ENCODE measurements at regions not wholly inside any gene's neighbourhood (a gene's known extent, or its start where the extent isn't known, plus 50 kb on each side); places are given as distances from the start of the nearest gene placed in this dataset.
"Not testable (repeated sequence)": the region's sequence is repeated elsewhere in the genome, so short reads cannot be mapped to it uniquely, and the experiment has no call there.

DNA sequence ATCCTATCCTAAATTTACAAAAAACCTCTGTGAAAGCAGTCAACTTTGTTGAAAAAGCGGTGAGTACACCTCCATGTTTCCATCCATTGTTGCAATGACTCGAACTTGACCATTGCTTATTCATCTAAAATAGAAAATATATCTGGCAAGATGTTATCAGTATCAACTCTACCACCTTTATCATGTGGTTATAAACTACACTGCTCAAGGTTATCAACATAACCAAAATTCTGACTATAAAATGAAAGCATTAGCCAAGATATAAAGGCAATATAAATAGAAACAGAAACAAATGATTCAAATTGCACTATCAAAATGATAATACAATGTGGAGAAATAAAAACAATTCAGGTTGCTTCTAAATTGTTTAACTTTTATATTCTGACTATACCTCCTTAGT lies 150.0 kb downstream of the AVL9 start:
- DNase-seq, result not testable (repeated sequence)

DNA sequence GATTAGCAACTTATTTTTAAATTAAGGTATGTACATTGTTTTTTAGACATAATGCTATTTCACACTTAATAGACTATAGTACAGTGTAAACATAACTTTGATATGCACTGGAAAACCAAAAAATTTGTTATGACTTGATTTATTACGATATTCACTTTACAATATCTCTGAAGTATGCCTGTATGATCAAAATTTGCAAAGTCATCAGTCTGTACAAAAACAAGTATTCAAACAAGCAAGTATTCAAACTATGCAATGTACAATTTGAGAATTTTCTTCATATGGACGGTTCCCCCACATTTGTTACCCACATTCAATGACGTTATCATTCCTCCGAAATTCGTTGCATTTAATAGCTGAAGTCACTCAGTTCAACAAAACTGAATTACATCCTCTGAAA lies 147.9 kb downstream of the AVL9 start:
- DNase-seq, result no peak

DNA sequence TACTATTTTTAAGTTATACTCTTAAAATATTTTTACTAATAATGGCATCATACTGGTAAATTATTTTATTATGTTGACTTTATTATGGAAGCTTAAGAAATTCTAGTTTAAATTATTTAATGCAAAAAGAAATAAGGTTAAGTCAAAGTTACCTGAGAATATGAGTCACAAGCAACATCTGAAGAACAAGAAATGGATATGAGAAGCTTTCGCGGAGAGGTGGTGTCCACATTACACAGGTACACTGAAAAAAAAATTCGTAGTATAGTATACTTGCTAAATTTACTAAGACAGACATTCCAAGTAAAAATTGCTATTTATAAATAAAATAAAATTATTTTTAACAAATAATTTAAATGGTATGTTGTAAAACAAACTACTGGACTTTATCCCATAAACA lies 143.8 kb downstream of the AVL9 start:
- no peak for DNase-seq

DNA sequence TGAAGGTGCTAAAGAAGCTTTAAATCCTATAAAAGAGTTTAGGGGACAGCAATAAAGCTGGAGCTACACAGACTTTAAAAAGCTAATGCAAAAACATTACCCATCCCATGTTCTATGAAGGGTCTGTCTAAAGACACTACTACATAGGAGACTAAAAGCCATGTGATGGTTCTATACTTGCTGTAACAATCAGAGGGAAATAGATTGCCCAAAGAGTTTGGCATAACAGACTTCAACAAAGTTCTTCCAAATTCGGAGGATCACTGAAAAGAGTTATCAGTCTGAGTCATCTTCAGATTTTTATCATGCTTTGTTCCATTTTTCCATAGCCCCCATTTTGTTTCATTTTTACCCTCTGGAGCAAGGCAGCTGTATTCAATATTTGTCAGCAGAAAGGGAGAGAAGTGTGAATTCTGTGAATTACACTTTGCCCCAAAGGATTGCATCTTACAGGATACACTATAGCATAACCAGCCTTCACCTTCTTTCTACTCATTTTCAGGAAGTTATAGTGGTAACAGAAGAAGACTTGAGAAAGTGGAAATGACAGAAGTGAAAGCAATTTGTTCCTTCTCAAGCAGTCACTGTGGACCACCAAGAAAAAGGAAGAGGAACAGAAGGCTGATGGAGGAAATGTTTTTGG lies 143.3 kb downstream of the AVL9 start:
- DNase-seq, result not testable (repeated sequence)
